Transverse colon (tissue), 4 donors: ENCODE measurements at regions not wholly inside any gene's neighbourhood (a gene's known extent, or its start where the extent isn't known, plus 50 kb on each side); places are given as distances from the start of the nearest gene placed in this dataset.

Source experiments
- EP300 ChIP-seq: sonication (generic); formaldehyde crosslinking; IDR thresholded peaks from one replicate; pipeline ENCODE4 v1.6.1; 2017; ENCODE audit warnings: antibody characterized with exemption, low read depth
- POLR2A ChIP-seq: fragments of 450-650 bp; IDR thresholded peaks from one replicate; pipeline ENCODE4 v1.6.1; 2016; ENCODE audit warnings: antibody characterized with exemption, mild to moderate bottlenecking, moderate library complexity
- POLR2AphosphoS5 ChIP-seq, 3 donors: sonication (generic); formaldehyde crosslinking; IDR thresholded peaks; one replicate each; pipeline ENCODE4 v1.6.1; 2016; ENCODE audit warnings: antibody characterized with exemption in 3 of 3
- TF ChIP-seq, protein P1 (sequence below), 5 experiments: fragments of 200-600 bp in 3 of 5; fragments of 450-650 bp in 2 of 5; sonication (generic) in 3 of 5; IDR thresholded peaks; 1 replicate in 2 of 5; 2 replicates in 3 of 5; pipeline ENCODE4 v1.5.1; 2016 to 2017; ENCODE audit warnings: antibody characterized with exemption in 5 of 5, inconsistent platforms in 3 of 5, mild to moderate bottlenecking in 2 of 5, moderate library complexity in 1 of 5

DNA sequence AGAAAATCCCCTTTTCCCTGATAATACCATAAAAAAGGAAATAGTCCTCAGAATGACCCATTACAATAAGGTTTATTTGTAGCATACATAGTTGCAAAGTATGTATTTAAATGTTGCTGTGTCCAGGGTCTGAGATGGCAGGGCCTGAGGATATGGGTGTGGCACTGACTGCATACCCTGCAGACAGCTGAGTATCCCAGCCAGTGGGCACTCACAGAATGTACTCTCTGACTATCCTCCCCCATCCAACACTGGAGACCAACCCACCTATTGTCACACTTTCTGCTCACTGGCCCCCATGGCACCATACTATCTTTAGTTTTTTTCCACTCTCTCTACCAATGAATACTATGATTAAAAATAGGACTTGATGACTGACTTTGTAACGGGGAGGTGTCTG lies 215.8 kb upstream of the FOXA2 start:
- TF ChIP-seq, protein P1, sequence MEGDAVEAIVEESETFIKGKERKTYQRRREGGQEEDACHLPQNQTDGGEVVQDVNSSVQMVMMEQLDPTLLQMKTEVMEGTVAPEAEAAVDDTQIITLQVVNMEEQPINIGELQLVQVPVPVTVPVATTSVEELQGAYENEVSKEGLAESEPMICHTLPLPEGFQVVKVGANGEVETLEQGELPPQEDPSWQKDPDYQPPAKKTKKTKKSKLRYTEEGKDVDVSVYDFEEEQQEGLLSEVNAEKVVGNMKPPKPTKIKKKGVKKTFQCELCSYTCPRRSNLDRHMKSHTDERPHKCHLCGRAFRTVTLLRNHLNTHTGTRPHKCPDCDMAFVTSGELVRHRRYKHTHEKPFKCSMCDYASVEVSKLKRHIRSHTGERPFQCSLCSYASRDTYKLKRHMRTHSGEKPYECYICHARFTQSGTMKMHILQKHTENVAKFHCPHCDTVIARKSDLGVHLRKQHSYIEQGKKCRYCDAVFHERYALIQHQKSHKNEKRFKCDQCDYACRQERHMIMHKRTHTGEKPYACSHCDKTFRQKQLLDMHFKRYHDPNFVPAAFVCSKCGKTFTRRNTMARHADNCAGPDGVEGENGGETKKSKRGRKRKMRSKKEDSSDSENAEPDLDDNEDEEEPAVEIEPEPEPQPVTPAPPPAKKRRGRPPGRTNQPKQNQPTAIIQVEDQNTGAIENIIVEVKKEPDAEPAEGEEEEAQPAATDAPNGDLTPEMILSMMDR (IDR thresholded peaks at IDR 0.05): no peak
- TF ChIP-seq POLR2A: no peak
- no peak for TF ChIP-seq EP300
- TF ChIP-seq POLR2AphosphoS5 (IDR thresholded peaks at IDR 0.05): no peak
